ENCODE measurements at regions not wholly inside any gene's neighbourhood (a gene's known extent, or its start where the extent isn't known, plus 50 kb on each side); places are given as distances from the start of the nearest gene placed in this dataset.
"Not testable (repeated sequence)": the region's sequence is repeated elsewhere in the genome, so short reads cannot be mapped to it uniquely, and the experiment has no call there.

- not testable (repeated sequence) for DNase-seq (ENCODE audit: low spot score)
Measured at GRCh38 chr6:147651-148050, 144.6 kb upstream of the DUSP22 start.

DNA sequence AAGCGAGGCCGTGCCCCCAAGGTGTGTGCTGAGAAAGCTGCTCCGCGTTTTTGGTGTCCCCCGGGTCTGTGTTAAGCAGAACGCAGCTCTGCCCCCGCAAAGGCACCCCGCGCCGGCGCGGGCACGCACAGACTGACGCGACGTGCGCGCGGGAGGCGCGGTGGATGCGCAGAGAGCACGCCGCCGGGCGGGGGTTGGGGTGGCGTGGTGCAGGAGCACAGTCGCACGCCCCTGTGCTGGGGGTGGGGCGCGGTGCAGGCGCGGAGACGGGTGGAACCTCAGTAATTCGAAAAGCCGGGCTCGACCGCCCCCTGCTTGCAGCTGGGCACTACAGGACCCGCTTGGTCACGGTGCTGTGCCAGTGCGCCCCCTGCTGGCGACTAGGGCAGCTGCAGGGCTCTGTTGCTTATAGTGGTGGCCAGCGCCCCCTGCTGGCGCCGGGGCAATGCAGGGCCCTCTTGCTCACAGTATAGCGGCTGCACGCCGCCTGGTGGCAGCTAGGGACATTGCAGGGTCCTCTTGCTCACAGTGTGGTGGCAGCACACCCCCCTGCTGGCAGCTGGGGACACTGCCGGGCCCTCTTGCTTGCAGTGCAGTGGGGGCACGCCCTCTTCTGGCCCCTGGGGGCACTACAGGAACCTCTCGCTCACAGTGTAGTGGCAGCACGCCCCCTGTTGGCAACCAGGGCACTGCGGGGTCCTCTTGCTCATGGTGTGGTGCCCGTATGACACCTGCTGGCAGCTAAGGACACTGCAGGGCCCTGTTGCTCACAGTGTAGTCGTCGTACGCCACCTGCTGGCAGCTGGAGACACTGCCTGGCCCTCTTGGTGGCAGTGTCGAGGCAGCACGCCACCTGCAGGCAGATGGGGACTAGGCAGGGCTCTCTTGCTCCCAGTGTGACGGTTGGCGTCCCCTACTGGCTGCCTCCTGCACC is 144.0 kb upstream of the DUSP22 start:
- not testable (repeated sequence) for DNase-seq (ENCODE audit: low spot score)

DNA sequence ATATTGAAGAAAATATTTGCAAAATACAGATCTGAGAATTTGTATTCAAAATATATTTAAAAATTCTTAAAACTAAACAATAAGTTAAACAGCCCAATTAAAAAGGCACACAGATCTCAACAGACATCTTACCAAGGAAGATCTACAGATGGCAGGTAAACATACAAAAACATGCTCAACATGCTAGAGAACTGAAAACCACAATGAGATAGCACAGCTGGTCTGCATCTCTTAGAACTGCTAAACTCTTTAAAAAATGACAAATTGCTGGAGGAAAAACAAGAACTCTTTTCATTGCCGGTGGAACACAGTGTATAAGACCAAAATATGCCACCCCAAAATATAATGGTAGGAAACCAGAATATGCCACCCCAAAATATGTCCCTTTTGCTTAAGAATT is 142.1 kb upstream of the DUSP22 start:
- not testable (repeated sequence) for DNase-seq (ENCODE audit: low spot score)

DNA sequence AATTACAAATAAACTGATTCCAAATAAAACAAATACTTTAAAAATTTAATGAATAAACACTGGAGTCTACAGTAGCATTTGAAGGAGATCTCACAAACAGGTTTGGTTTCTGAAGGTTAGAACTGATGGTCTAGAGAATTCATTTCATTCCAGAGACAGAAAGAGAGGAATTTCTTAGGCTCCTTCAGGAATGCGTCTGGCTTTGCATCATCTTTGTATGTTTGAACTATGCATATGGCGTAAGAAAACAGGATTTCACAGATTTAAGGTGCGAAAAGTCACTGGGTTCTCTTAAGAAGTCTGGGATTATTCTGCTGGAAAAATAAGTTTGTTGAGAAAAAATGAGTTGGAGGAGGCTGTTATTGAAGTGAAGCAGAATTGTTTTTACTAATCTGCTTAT is 139.9 kb upstream of the DUSP22 start:
- not testable (repeated sequence) for DNase-seq (ENCODE audit: low spot score)

DNA sequence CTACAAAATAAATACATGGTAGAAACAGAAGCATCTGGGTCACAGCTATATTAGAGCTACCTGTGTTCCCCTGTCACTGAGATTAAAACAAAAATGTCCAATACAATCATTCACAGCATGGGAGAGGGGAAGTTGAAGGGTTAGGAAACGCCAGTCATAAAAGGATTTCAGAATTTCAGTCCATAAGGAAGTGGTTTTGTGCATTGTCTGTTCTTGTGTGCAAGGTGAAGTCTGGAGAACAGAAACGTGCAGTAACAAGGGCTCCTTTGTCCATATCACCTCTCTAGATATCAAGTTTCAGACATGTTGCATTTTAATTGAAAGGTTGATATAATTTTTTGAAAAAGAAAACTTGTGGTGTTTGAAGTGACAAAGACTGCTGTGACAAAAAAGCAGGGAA is 139.3 kb upstream of the DUSP22 start:
- DNase-seq (ENCODE audit: low spot score), result not testable (repeated sequence)

- not testable (repeated sequence) for DNase-seq (ENCODE audit: low spot score)
Measured at GRCh38 chr6:153867-154266, 138.4 kb upstream of the DUSP22 start.

GRCh38 chr6:154321-155092 is 137.8 kb upstream of the DUSP22 start:
- DNase-seq (ENCODE audit: low spot score), result not testable (repeated sequence)

DNA sequence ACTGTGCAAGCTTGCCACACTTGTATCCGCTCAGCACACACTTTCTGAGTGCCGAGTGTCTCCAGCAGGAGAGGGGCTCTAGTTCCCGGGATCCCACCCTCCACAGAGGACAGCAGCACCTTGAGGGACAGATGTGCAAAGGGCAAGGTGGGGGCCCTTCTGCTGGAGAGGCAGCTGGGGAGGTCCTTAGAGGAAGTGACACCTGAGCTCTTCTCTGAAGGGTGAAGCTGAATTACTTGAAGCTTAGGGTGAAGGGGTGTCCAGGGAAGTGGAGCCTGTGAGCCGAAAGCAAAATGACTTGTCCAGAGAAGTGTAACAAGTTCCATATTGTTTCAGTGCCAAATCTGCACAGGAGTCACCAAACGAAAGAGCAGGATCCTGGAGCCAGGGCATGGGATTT is 136.3 kb upstream of the DUSP22 start:
- DNase-seq (ENCODE audit: low spot score), result no peak

DNA sequence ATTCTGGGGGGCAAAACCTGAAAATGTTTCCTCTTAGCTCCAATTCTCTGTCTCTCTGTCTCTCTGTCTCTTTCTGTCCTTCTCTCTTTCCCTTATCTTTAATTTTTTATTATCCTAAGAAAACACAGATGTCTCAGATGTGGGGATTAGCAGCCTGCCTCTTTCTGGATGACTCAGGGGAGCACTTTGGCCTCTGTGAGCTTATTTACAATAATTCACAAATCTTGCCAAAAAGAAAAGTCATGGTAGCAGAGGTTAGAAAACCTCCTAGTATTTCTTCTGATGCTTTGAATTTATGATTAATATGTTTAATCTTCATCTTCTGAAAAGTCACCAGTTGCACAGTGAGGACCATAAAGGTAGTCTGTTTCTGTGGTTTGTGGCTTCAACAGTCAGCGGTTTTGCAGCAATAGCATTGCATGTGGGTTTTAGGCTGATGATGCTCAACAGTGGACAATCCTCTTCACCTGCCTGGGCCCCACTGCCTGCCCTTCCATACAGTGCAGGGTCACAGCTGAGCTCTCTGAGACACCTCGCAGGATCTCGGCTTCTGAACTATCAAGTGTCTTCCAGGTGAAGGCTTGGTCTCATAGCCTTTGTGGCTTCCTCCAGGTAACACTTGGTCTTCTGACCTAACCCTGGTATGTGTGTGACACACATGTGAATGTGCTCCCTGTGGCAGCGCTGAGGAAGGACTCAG is 135.7 kb upstream of the DUSP22 start:
- not testable (repeated sequence) for DNase-seq (ENCODE audit: low spot score)

DNA sequence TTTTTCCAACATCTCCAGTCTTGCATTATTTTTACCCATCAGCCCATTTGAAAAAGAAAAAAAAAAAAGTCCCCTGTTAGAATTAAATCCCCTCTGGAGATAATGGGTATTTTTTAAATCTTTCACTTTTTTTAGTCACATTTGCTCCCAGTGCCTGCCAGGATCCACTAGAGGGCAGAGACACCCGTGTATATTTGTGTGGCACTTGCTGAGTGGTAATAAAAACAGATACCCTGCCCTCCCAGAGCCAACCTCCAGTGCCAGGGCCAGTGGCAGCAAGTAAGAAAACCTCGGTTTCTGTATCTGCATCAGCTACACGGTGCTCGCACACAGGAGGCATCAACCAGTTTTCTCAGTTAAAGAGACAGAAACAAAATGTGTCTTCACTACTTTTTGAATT is 135.1 kb upstream of the DUSP22 start:
- not testable (repeated sequence) for DNase-seq (ENCODE audit: low spot score)

DNA sequence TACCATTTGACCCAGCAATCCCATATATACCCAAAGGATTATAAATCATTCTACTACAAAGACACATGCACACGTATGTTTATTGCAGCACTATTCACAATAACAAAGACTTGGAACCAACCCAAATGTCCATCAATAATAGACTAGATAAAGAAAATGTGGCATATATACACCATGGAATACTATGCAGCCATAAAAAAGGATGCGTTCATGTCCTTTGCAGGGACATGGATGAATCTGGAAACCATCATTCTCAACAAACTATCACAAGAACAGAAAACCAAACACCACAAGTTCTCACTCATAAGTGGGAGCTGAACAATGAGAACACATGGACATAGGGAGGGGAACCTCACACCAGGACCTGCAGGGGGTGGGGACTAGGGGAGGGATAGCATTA is 130.6 kb upstream of the DUSP22 start:
- not testable (repeated sequence) for DNase-seq (ENCODE audit: low spot score)

DNA sequence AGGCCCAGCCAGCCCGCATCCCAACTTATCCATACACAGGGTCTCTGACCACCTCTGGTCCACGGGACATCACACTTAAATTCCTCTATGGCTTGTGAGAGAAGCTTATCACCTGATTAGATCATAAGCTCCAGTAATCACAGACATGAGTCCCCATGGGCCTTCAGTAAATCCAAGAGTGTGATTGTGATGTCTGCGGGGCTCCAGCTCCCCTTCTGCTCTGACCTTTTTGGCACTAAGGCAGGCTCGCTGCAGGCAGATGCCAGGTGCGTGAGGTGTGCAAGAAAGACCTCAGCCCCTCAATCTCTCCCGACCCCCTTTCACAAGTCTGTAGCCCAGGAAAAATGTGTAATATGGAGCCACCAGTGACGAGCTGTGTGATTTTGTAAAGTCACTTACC is 127.6 kb upstream of the DUSP22 start:
- DNase-seq (ENCODE audit: low spot score), result no peak

DNA sequence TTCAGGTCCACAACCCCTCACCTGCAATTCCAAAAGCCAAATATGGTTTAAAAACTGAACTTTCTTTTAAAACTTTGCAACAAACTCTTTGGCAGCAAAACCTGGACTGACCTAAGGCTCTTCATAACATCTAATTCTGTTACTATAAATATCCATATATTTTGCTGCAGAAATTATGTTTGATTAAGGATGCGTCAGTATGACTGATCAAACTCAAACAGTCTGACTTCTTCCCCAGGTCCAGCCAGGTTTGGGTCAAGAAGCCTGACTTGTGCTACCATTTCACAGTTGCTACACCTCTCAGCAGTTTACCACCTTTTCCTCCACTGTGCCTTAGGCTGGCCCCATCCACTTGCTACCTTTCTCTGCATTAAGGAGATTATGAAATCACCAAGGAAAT is 127.0 kb upstream of the DUSP22 start:
- no peak for DNase-seq (ENCODE audit: low spot score)

GRCh38 chr6:165906-166305 is 126.4 kb upstream of the DUSP22 start:
- no peak for DNase-seq (ENCODE audit: low spot score)

DNA sequence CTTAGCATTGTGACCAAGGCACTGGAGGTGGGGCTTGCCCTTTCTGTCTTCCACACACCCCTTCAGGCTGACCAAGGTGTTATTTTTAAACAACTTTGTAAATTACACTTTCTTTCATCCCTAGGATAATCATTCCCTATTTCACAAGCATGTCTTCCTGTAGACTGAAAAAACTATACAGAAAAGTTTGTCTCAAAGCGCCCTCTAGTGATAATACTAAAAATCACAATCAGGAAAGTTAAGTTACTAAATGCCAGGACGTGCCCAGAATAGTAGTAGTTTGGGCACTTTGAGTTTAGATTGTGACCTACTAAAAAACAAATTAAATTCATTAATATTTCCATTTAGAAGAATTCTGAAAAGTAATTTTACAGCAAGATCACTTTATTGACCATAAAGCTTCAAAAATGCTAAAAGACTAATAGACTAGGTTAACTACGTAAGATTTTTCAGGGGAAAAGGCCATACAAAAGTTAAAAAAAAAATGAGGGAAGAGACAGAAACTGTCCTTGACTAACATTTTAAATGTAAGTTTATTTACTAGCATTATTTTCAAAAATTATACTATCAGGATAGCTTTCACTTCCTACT is 123.3 kb upstream of the DUSP22 start:
- no peak for DNase-seq (ENCODE audit: low spot score)

- DNase-seq (ENCODE audit: low spot score), result no peak
Measured at GRCh38 chr6:174036-174435, 118.3 kb upstream of the DUSP22 start.

DNA sequence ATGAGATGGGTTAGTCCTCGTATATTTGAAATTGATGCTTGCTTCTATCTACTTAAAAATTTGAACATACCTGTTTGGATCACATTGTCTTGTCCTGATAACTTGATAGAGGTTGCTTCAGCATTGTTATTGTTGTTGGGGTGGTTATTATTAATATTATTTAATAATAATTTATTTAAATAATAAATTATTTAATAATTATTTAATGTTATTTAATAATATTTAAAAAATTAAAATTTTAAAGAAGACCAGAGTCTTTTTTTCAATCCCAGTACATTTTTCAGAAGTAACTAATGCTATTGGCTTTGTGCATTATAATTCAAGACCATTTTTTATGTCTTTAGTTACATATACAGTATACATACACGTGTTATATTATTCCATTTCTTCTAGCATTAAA is 116.6 kb upstream of the DUSP22 start:
- DNase-seq (ENCODE audit: low spot score), result no peak

DNA sequence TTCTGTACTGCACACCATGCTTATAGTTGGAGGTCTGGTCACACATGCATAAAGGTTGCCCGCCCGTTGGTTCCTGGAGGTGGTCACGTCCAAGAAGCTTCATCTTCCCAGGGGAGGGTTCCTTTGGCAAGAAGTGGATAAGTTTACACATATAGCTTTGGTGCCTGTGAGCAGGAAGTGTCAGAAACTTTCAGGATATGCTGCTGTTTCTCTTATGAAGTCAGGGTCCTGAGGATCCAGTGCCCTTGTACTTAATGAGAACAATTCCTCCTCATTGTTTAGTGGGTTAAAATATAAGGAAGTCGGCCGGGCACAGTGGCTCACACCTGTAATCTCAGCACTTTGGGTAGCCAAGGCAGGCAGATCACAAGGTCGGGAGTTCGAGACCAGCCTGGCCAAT is 115.5 kb upstream of the DUSP22 start:
- peak; percentile 25 for DNase-seq (ENCODE audit: low spot score)

GRCh38 chr6:178119-178518 is 114.2 kb upstream of the DUSP22 start:
- peak; percentile 36 for DNase-seq (ENCODE audit: low spot score)

DNA sequence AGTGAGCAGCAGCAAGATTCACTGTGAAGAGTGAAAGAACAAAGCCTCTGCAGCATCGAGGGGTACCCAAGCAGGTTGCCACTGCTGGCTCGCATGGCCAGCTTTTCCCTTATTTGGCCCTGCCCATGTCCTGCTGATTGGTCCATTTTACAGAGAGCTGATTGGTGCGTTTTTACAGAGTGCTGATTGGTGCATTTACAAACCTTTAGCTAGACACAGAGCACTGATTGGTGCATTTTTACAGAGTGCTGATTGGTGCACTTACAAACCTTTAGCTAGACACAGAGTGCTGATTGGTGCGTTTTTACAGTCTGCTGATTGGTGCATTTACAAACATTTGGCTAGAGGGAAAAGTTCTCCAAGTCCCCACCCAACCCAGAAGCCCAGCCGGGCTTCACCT is 113.4 kb upstream of the DUSP22 start:
- DNase-seq (ENCODE audit: low spot score), result peak; percentile 20

- peak; percentile 40 for DNase-seq (ENCODE audit: low spot score)
Measured at GRCh38 chr6:179340-179950, 112.8 kb upstream of the DUSP22 start.

Measured in ureter (tissue), 1 donor.